HG03457 (cell line): ENCODE measurements at regions not wholly inside any gene's neighbourhood (a gene's known extent, or its start where the extent isn't known, plus 50 kb on each side); places are given as distances from the start of the nearest gene placed in this dataset.

ENCODE experiments used
- ATAC-seq: cut with Tn5 transposase; IDR thresholded peaks from one replicate; pipeline ENCODE4 v1.9.1; 2021; ENCODE audit warnings: moderate number of reproducible peaks; ENCODE audit not compliant: unreplicated experiment

DNA sequence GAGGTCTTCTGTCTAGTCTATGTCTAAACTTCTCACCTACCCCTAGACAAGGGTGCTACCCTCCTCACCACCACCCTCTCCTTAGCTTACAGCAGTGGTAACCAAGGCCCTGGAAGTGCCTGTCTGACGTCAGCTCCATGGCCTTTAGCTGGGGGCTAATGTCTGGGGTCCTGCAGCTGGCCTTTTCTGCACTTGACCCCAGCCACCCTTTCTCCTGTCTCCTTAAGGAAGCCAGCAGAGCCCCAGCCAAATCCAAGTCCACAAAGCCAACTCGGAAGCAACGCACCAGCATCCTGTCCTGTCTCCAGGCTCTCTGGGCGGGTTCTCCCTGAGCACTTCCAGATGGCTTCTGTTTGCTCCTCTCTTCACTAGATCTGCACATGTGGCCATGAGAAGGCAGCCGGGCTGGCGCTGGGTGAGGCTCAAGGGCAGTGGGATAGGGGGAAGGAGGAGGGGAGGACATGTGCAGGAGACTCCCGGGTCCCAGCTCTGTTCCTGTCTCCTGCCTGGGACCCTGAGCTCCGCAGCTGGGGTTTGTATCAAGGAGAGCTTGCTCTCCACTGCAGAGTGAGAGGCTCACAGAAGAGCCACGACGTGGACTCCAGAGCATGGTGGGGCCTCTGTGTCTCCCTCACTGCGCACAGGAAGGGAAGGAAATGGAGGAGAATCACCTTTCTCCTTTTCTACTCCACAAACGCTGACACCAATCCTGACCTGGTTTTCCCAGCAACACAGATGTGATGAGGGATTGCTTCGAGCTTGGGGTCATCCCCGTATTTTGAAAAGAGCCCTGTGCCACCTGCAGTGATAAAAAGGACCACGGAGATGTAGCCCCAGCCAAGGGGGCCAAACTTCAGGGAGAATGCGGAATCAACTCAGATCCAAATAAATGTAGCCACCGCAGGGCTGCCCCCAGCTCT lies 204.2 kb downstream of the USP12 start:
- ATAC-seq = no peak

GRCh38 chr13:26966701-26967080 lies 204.9 kb downstream of the USP12 start:
- ATAC-seq = no peak

GRCh38 chr13:26965952-26966700 lies 205.5 kb downstream of the USP12 start:
- ATAC-seq = no peak

GRCh38 chr13:26964278-26965250 lies 204.0 kb upstream of the GPR12 start:
- ATAC-seq = no peak

- ATAC-seq = no peak
These were observed 202.1 kb upstream of the GPR12 start for GRCh38 chr13:26962671-26963070.

DNA sequence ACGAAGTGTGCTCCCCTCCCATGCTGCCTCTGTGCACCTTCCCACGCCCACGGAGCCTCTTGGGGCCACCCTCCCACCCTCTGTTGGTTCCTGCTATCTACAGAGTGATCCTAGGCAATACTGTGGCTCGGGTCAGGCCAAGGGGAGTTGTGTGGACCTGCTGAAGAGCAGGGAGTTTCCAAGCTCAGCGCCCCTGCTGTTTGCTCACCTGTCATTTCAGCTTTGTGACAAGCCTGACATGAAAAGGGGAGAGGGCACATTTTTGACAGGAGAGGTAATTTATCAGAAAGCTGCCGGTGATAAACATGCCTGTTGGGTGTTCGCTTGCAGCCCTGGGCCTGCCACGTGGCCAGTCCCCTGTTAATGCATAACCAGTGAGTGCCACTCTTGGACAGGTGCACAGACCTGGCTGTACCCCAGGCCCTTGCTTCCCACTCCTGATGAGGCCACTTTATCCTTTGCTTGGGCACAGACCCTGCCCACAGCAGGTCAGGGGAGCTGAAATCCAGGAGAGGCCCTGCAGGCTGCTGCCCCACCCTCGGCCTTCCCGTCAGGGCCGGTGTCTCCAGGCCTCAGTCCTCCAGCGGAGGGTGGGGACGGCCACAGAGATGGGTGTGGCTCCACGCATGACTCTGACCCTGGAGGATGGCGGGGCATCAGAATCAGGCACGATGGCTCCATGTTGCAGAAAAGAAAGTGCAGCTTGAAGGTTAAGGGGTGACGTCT lies 201.5 kb upstream of the GPR12 start:
- no peak for ATAC-seq

GRCh38 chr13:26957182-26957581 lies 196.6 kb upstream of the GPR12 start:
- ATAC-seq = no peak

- ATAC-seq = no peak
These were observed 196.0 kb upstream of the GPR12 start for GRCh38 chr13:26956522-26957142.

DNA sequence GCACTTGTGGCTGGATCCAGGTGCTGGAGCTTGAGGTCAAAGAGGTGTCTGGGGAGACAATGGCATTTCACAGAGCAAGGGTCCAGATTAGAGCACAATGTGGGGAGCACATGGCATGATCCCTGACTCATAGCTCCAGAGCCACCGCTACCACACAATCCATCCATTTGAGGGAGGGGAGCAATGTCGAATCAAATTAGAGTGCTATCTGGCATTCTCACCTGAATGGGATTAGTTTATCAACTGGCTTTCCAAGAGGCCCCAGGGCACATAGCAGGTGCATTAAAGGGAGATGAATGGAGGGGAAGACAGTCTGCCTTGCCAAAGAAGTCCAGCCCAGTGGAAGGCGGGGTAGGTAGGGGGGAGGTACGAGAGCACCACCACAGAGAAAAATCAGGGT lies 194.4 kb upstream of the GPR12 start:
- ATAC-seq = no peak

- ATAC-seq = no peak
These were observed 192.7 kb upstream of the GPR12 start for GRCh38 chr13:26953291-26953690.

DNA sequence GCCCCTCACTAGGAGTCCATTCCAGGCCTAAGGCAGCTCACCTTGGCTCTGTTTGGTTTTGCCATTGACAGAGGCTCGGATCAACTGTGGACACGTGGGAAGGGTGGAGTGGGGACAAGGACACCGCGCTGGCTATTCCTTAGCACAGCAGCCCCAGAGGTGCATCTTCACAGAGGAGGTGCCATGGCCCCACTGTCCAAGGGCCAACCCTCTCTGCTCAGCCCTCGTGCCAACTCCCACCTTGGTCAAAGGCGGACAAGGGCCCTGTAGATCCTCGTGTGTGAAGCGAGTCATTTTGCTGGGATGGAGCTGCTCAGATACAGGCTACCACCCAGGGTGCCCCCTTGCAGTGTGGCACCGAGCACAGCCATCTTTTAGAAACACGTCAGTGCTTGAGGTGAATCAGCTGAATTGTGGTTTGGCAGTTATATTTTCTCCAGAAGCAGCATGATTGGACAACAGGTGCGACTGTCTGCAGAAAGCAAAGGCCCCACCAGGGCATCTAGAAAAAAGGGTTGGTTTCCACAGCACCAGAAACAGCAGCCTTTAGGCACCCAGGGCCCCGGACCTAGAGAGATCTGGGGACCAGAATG lies 192.1 kb upstream of the GPR12 start:
- ATAC-seq = no peak

DNA sequence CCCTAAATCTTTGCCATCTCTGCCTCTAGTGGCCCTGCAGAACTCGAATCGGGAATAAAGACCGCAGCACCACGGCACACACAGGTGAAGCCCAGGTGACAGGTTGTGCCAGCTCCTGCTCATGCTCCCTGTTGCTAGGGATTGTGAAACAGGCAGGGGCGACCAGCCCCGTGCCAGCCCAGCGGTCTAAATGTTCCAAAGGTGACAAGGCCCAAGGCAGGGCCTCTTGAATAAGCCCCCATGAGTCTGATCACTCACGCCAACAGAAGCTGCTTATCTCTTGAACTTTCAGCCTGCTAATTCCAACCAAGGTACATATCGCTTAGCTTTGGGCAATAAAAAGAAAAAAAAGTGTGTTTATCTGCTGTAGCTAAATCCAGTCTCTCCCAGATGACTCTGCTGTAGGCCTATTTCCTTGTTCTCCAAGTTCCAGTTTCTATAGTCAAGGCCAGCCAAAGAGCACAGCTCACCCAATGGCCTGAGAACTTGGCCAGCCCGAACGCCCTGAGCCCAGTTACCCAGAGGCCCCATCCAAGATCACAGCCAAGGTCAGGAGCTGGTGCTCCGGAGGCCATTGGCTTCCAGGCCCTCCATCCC lies 191.1 kb upstream of the GPR12 start:
- ATAC-seq = no peak

- ATAC-seq = no peak
These were observed 190.4 kb upstream of the GPR12 start for GRCh38 chr13:26950968-26951367.

GRCh38 chr13:26950546-26950945 lies 190.0 kb upstream of the GPR12 start:
- no peak for ATAC-seq

- ATAC-seq = no peak
These were observed 189.3 kb upstream of the GPR12 start for GRCh38 chr13:26949701-26950502.

DNA sequence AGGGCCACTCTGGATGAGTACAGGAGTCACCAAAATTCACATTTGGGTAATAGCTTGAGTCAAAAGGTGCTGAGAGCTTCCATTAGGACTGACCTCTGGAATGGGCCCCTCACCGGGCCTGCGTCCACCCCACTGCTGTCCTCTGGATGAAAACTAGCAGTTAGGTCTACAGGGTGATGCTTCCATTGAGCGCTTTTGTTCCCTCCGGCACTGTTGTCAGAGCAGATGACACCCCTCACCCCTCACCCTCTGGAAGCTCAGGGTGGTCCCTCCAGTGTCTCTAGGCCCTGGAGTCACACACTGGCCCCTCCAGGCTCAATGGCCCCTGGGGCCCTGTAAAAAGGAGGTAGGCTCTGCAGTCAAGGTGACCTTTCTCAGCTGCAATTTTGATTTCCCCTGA lies 187.8 kb upstream of the GPR12 start:
- no peak for ATAC-seq

GRCh38 chr13:26946684-26947343 lies 186.2 kb upstream of the GPR12 start:
- no peak for ATAC-seq

GRCh38 chr13:26943748-26944147 lies 183.2 kb upstream of the GPR12 start:
- ATAC-seq = no peak
